GM23248 (cell line): ENCODE measurements at regions not wholly inside any gene's neighbourhood (a gene's known extent, or its start where the extent isn't known, plus 50 kb on each side); places are given as distances from the start of the nearest gene placed in this dataset.

Experiments used
- DNase-seq: peaks from one replicate; pipeline ENCODE4 v3.0.0-alpha.2; 2015
- H2AFZ ChIP-seq: fragments of 200-600 bp; sonication (generic); 2 replicates; pipeline ENCODE4 v1.6.1; 2016; ENCODE audit warnings: antibody characterized with exemption
- H3F3A ChIP-seq: fragments of 200-600 bp; sonication (generic); 2 replicates; pipeline ENCODE4 v1.6.1; 2016; ENCODE audit warnings: mild to moderate bottlenecking, antibody characterized with exemption, mixed run types; ENCODE audit not compliant: insufficient read depth
- H3K27ac ChIP-seq: fragments of 200-600 bp; sonication (generic); 2 replicates; pipeline ENCODE4 v1.5.1; 2016; ENCODE audit warnings: mild to moderate bottlenecking
- H3K27me3 ChIP-seq: fragments of 200-600 bp; sonication (generic); replicated peaks from 2 replicates; pipeline ENCODE4 v1.6.1; 2016; ENCODE audit warnings: mild to moderate bottlenecking; ENCODE audit not compliant: insufficient read depth
- H3K36me3 ChIP-seq: fragments of 200-600 bp; sonication (generic); 2 replicates; pipeline ENCODE4 v1.6.1; 2016; ENCODE audit warnings: low read depth, mild to moderate bottlenecking
- H3K4me1 ChIP-seq: fragments of 200-600 bp; sonication (generic); 2 replicates; pipeline ENCODE4 v1.6.1; 2016; ENCODE audit warnings: mild to moderate bottlenecking; ENCODE audit not compliant: insufficient read depth
- H3K4me2 ChIP-seq: fragments of 200-600 bp; sonication (generic); one replicate; pipeline ENCODE4 v1.6.1; 2016; ENCODE audit warnings: mild to moderate bottlenecking; ENCODE audit not compliant: unreplicated experiment
- H3K4me3 ChIP-seq: fragments of 200-600 bp; sonication (generic); 2 replicates; pipeline ENCODE4 v1.5.1; 2016; ENCODE audit warnings: mild to moderate bottlenecking
- H3K79me2 ChIP-seq: fragments of 200-600 bp; sonication (generic); 2 replicates; pipeline ENCODE4 v1.6.1; 2016; ENCODE audit warnings: mild to moderate bottlenecking; ENCODE audit not compliant: insufficient read depth
- H3K9ac ChIP-seq: fragments of 200-600 bp; sonication (generic); 2 replicates; pipeline ENCODE4 v1.6.1; 2016; ENCODE audit warnings: mild to moderate bottlenecking
- H3K9me2 ChIP-seq: fragments of 200-600 bp; sonication (generic); 2 replicates; pipeline ENCODE4 v1.6.1; 2016; ENCODE audit warnings: mixed run types, mild to moderate bottlenecking, moderate library complexity; ENCODE audit not compliant: insufficient read depth
- H3K9me3 ChIP-seq: fragments of 200-600 bp; sonication (generic); one replicate; pipeline ENCODE4 v1.6.1; 2017; ENCODE audit warnings: low read depth
- H4K20me1 ChIP-seq: fragments of 200-600 bp; sonication (generic); 2 replicates; pipeline ENCODE4 v1.6.0; 2016; ENCODE audit not compliant: insufficient read depth
- EZH2 ChIP-seq: fragments of 200-600 bp; sonication (generic); IDR thresholded peaks from 2 replicates; pipeline ENCODE4 v1.6.1; 2018; ENCODE audit warnings: antibody characterized with exemption, mild to moderate bottlenecking; ENCODE audit not compliant: insufficient read depth, poor library complexity, severe bottlenecking
- EZH2phosphoT487 ChIP-seq: fragments of 200-600 bp; sonication (generic); IDR thresholded peaks from 2 replicates; pipeline ENCODE4 v1.6.1; 2018; ENCODE audit warnings: antibody characterized with exemption, moderate library complexity, mild to moderate bottlenecking, low read depth; ENCODE audit not compliant: insufficient read depth
- WGBS, 2 experiments: methylation state at CpG; one replicate each; pipeline ENCODE4 v1.1.6; 2015 to 2017; ENCODE audit warnings: low lambda C conversion rate in 2 of 2, low coverage in 1 of 2; ENCODE audit errors: missing lambda C conversion rate in 2 of 2; 5-methylcytosine and 5-hydroxymethylcytosine counted together
- in situ Hi-C: fragments of 300-500 bp; cut with MboI; formaldehyde crosslinking; loops from 2 replicates; pipeline ENCODE4 v1.15.0; 2020

GRCh38 chr3:70647823-70648222 lies 335.4 kb upstream of the MDFIC2 start:
- TF ChIP-seq EZH2phosphoT487 = no peak
- no peak for TF ChIP-seq EZH2
- no peaks in the 10 kb centered on the region for H3K36me3 ChIP-seq
- H3K9ac ChIP-seq = no peak overlapping the region
- no peak overlapping the region for H3K4me2 ChIP-seq
- H3K27ac ChIP-seq = no peak overlapping the region
- H3K4me3 ChIP-seq = no peak overlapping the region
- no peaks in the 10 kb centered on the region for H3K9me2 ChIP-seq
- in situ Hi-C loops = no loop called here
- H3K4me1 ChIP-seq = no peaks in the 10 kb centered on the region
- H2AFZ ChIP-seq = no peak overlapping the region
- no peak for DNase-seq
- no peaks in the 10 kb centered on the region for H4K20me1 ChIP-seq
- H3K9me3 ChIP-seq = no peaks in the 10 kb centered on the region
- no peaks in the 10 kb centered on the region for H3F3A ChIP-seq
- 20 to 25% methylated on average over 2 of the region's 2 CpGs for WGBS, 2 experiments
- H3K79me2 ChIP-seq = no peaks in the 10 kb centered on the region
- H3K27me3 ChIP-seq = peaks cover 14% of the 10 kb centered on the region; the same call in 1 of the 2 replicates

- Histone ChIP-seq H3K9me2 (no peaks in the 10 kb centered on the region), H3K27ac (no peak overlapping the region), H3K4me2 (no peak overlapping the region), H3K9ac (no peak overlapping the region), H3K4me3 (no peak overlapping the region), H2AFZ (no peak overlapping the region), H3K27me3 (peaks cover 14% of the 10 kb centered on the region; the same call in 1 of the 2 replicates), H3K79me2 (no peaks in the 10 kb centered on the region), H4K20me1 (no peaks in the 10 kb centered on the region), H3K36me3 (no peaks in the 10 kb centered on the region), H3K9me3 (no peaks in the 10 kb centered on the region), H3K4me1 (no peaks in the 10 kb centered on the region), H3F3A (no peaks in the 10 kb centered on the region)
- in situ Hi-C loops = no loop called here
- DNase-seq = no peak
- TF ChIP-seq EZH2 = no peak
- no peak for TF ChIP-seq EZH2phosphoT487
- WGBS, 2 experiments = 0 to 4% methylated on average over 2 of the region's 2 CpGs
Measured at GRCh38 chr3:70647094-70647493, 334.7 kb upstream of the MDFIC2 start.

GRCh38 chr3:70646635-70647034 lies 334.2 kb upstream of the MDFIC2 start:
- DNase-seq = no peak
- H3K79me2 ChIP-seq = no peaks in the 10 kb centered on the region

GRCh38 chr3:70640481-70640880 lies 328.0 kb upstream of the MDFIC2 start:
- Histone ChIP-seq H3K79me2 (no peaks in the 10 kb centered on the region), H3K4me2 (no peak overlapping the region), H3K9ac (no peak overlapping the region), H4K20me1 (no peaks in the 10 kb centered on the region), H3K4me1 (no peaks in the 10 kb centered on the region), H3K4me3 (no peak overlapping the region), H3K36me3 (no peaks in the 10 kb centered on the region), H3K27ac (no peak overlapping the region), H3F3A (no peaks in the 10 kb centered on the region), H3K9me3 (no peaks in the 10 kb centered on the region), H2AFZ (no peak overlapping the region), H3K27me3 (no peaks in the 10 kb centered on the region), H3K9me2 (no peaks in the 10 kb centered on the region)
- no peak for DNase-seq
- no peak for TF ChIP-seq EZH2
- in situ Hi-C loops = no loop called here

More at GRCh38 chr3:70646635-70647034, 334.2 kb upstream of the MDFIC2 start:
- Histone ChIP-seq H3K36me3 (no peaks in the 10 kb centered on the region), H3K4me2 (no peak overlapping the region), H2AFZ (no peak overlapping the region), H3K4me1 (no peaks in the 10 kb centered on the region), H3K27me3 (peaks cover 14% of the 10 kb centered on the region; the same call in 1 of the 2 replicates), H4K20me1 (no peaks in the 10 kb centered on the region), H3K9ac (no peak overlapping the region), H3K27ac (no peak overlapping the region), H3K9me2 (no peaks in the 10 kb centered on the region), H3K9me3 (no peaks in the 10 kb centered on the region), H3K4me3 (no peak overlapping the region), H3F3A (no peaks in the 10 kb centered on the region)
- in situ Hi-C loops = no loop called here
- TF ChIP-seq EZH2phosphoT487 = no peak
- TF ChIP-seq EZH2 = no peak

GRCh38 chr3:70635301-70635700 lies 322.9 kb upstream of the MDFIC2 start:
- no peak overlapping the region for H3K27ac ChIP-seq
- no peaks in the 10 kb centered on the region for H3K36me3 ChIP-seq
- H3K27me3 ChIP-seq = 0 out of 2 replicates have a peak, but pooled peaks cover 7% of the 10 kb centered on the region
- H3K9ac ChIP-seq = no peak overlapping the region
- in situ Hi-C loops = no loop called here
- DNase-seq = no peak
- H4K20me1 ChIP-seq = no peaks in the 10 kb centered on the region
- no peaks in the 10 kb centered on the region for H3K4me1 ChIP-seq
- H3K9me3 ChIP-seq = no peaks in the 10 kb centered on the region
- H3K9me2 ChIP-seq = no peaks in the 10 kb centered on the region
- no peak overlapping the region for H2AFZ ChIP-seq
- no peak for TF ChIP-seq EZH2
- no peak for TF ChIP-seq EZH2phosphoT487
- H3K4me2 ChIP-seq = no peak overlapping the region
- 45 to 48% methylated on average over 2 of the region's 2 CpGs for WGBS, 2 experiments
- no peaks in the 10 kb centered on the region for H3F3A ChIP-seq
- no peak overlapping the region for H3K4me3 ChIP-seq
- H3K79me2 ChIP-seq = no peaks in the 10 kb centered on the region
